ENCODE measurements at regions not wholly inside any gene's neighbourhood (a gene's known extent, or its start where the extent isn't known, plus 50 kb on each side); places are given as distances from the start of the nearest gene placed in this dataset.

DNA sequence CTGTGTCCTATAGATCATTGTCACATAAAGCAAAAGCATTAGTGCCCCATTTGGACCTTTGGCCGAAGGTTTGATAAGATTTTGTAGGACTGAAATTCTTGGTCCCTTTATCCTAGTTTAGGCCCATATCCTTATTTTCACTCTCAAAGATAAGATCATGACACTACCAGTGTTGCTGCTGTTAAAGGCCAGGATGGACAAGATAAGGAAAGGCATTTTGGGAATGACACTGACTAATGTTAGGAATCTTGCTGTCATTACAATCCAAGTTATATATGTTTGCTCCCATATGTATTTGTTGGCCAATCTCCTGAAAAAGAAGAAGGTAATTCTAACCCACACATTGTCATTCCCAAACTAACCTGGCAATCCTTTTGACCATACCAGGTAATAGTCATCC lies 101.3 kb upstream of the VAMP7 start:
- DNase-seq (no peak), ATAC-seq (no peak)
- no peaks in the 10 kb centered on the region for H3K36me3 ChIP-seq (ENCODE audit: low read depth, low read length)
- H3K9ac ChIP-seq (ENCODE audit: low read length): no peak overlapping the region
- no peak overlapping the region for H3K4me2 ChIP-seq (ENCODE audit: low read length)
- no peaks in the 10 kb centered on the region for H3K9me2 ChIP-seq (replicated peaks; ENCODE audit: low read length)
- H3K4me1 ChIP-seq (ENCODE audit: insufficient read depth, low read length): no peaks in the 10 kb centered on the region
- H3F3A ChIP-seq (ENCODE audit: low read length, unreplicated experiment): no peaks in the 10 kb centered on the region
- no peaks in the 10 kb centered on the region for H3K27me3 ChIP-seq (ENCODE audit: low read length)
- H3K79me2 ChIP-seq (ENCODE audit: low read length): no peaks in the 10 kb centered on the region
- no peak overlapping the region for H3K4me3 ChIP-seq (ENCODE audit: low read length)
- intact Hi-C loops (cut with micrococcal nuclease): no loop called here
- TF ChIP-seq EZH2 (IDR thresholded peaks at IDR 0.05; ENCODE audit: low read length, unreplicated experiment): no peak
- TF ChIP-seq, protein P1, sequence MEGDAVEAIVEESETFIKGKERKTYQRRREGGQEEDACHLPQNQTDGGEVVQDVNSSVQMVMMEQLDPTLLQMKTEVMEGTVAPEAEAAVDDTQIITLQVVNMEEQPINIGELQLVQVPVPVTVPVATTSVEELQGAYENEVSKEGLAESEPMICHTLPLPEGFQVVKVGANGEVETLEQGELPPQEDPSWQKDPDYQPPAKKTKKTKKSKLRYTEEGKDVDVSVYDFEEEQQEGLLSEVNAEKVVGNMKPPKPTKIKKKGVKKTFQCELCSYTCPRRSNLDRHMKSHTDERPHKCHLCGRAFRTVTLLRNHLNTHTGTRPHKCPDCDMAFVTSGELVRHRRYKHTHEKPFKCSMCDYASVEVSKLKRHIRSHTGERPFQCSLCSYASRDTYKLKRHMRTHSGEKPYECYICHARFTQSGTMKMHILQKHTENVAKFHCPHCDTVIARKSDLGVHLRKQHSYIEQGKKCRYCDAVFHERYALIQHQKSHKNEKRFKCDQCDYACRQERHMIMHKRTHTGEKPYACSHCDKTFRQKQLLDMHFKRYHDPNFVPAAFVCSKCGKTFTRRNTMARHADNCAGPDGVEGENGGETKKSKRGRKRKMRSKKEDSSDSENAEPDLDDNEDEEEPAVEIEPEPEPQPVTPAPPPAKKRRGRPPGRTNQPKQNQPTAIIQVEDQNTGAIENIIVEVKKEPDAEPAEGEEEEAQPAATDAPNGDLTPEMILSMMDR (conservative IDR thresholded peaks at IDR 0.05; ENCODE audit: low read depth, low read length): no peak
- no peak for TF ChIP-seq EZH2phosphoT487 (IDR thresholded peaks at IDR 0.05; ENCODE audit: borderline replicate concordance, low read length)
- no peaks in the 10 kb centered on the region for H3K9me3 ChIP-seq (ENCODE audit: low read length)
- ChIA-PET POLR2A (ENCODE audit: unreplicated experiment) (no interaction called here), CTCF (no interaction called here)
- no peak overlapping the region for H2AFZ ChIP-seq (ENCODE audit: low read length)
- BruUV-seq (replicated peaks): no TSS peak
- H3K27ac ChIP-seq (ENCODE audit: low read length): no peak overlapping the region
- no peaks in the 10 kb centered on the region for H4K20me1 ChIP-seq (ENCODE audit: low read length)

DNA sequence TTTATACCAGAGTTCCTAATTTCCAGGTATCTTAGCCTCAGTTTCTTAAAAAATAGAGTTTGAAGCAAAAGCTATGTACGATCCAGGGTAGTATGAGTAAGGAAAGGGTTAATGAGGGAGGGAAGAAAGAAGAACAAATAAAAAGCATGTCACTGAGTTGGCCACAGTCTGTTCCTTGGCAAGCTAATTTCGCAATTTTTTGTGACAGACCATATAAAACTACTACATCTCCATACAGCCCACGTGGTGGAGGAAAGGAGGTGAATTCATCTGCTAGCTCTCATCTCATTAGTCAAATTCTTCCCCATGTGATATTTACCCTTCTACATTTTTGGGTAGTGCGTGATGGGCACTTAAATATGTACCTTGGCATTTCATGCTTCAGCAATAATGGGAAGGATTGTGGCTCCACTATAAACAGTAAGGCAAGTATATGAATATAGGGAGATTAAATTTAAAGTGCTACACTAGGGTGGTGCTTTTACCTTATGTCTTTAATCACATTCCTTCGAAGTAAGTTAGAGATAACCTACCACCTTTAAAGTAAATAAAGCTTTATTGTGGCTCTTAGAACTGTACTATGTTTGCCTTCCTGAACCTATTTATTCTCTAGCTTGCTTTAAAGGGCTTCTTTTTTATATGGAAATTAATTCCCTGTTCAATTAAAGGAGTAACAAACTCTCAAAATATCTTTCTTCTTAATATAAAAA lies 102.1 kb upstream of the VAMP7 start:
- ATAC-seq: no peak
- H3F3A ChIP-seq (ENCODE audit: low read length, unreplicated experiment): no peaks in the 10 kb centered on the region
- ChIA-PET CTCF (no interaction called here), POLR2A (ENCODE audit: unreplicated experiment) (no interaction called here)
- H4K20me1 ChIP-seq (ENCODE audit: low read length): no peaks in the 10 kb centered on the region
- DNase-seq: no peak
- H3K4me2 ChIP-seq (ENCODE audit: low read length): no peak overlapping the region
- H3K27ac ChIP-seq (ENCODE audit: low read length): no peak overlapping the region
- H2AFZ ChIP-seq (ENCODE audit: low read length): no peak overlapping the region
- no TSS peak for BruUV-seq (replicated peaks)
- intact Hi-C loops (cut with micrococcal nuclease): no loop called here
- H3K79me2 ChIP-seq (ENCODE audit: low read length): no peaks in the 10 kb centered on the region
- H3K4me1 ChIP-seq (ENCODE audit: insufficient read depth, low read length): no peaks in the 10 kb centered on the region
- no peak overlapping the region for H3K4me3 ChIP-seq (ENCODE audit: low read length)
- no peak overlapping the region for H3K9ac ChIP-seq (ENCODE audit: low read length)
- TF ChIP-seq, protein P1 (conservative IDR thresholded peaks at IDR 0.05; ENCODE audit: low read depth, low read length): no peak
- no peak for TF ChIP-seq EZH2phosphoT487 (IDR thresholded peaks at IDR 0.05; ENCODE audit: borderline replicate concordance, low read length)
- no peak for TF ChIP-seq EZH2 (IDR thresholded peaks at IDR 0.05; ENCODE audit: low read length, unreplicated experiment)
- no peaks in the 10 kb centered on the region for H3K36me3 ChIP-seq (ENCODE audit: low read depth, low read length)
- no peaks in the 10 kb centered on the region for H3K27me3 ChIP-seq (ENCODE audit: low read length)
- H3K9me2 ChIP-seq (replicated peaks; ENCODE audit: low read length): no peaks in the 10 kb centered on the region
- H3K9me3 ChIP-seq (ENCODE audit: low read length): no peaks in the 10 kb centered on the region

DNA sequence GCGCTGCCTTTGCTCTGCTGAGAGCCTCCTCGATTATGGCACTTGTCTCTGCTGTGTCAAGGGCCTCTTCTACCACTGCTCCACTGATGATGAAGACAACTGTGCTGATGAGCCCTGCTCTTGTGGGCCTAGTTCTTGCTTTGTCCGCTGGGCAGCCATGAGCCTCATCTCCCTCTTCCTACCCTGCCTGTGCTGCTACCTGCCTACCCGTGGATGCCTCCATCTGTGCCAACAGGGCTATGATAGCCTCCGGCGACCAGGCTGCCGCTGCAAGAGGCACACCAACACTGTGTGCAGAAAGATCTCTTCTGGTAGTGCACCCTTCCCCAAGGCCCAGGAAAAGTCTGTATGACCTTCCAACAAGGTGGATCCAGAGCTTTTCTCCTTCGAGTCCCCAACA lies 106.8 kb upstream of the VAMP7 start:
- ATAC-seq (no peak), DNase-seq (no peak)
- H4K20me1 ChIP-seq (ENCODE audit: low read length): no peaks in the 10 kb centered on the region
- H3K27me3 ChIP-seq (ENCODE audit: low read length): 0 out of 2 replicates have a peak, but pooled peaks cover 2% of the 10 kb centered on the region
- H2AFZ ChIP-seq (ENCODE audit: low read length): no peak overlapping the region
- no peak for TF ChIP-seq EZH2 (IDR thresholded peaks at IDR 0.05; ENCODE audit: low read length, unreplicated experiment)
- TF ChIP-seq EZH2phosphoT487 (IDR thresholded peaks at IDR 0.05; ENCODE audit: borderline replicate concordance, low read length): no peak
- TF ChIP-seq, protein P1 (conservative IDR thresholded peaks at IDR 0.05; ENCODE audit: low read depth, low read length): no peak
- H3K9me2 ChIP-seq (replicated peaks; ENCODE audit: low read length): no peaks in the 10 kb centered on the region
- H3K9ac ChIP-seq (ENCODE audit: low read length): no peak overlapping the region
- no peaks in the 10 kb centered on the region for H3F3A ChIP-seq (ENCODE audit: low read length, unreplicated experiment)
- H3K36me3 ChIP-seq (ENCODE audit: low read depth, low read length): no peaks in the 10 kb centered on the region
- no peaks in the 10 kb centered on the region for H3K9me3 ChIP-seq (ENCODE audit: low read length)
- intact Hi-C loops (cut with micrococcal nuclease): no loop called here
- no TSS peak for BruUV-seq (replicated peaks)
- ChIA-PET CTCF (no interaction called here), POLR2A (ENCODE audit: unreplicated experiment) (no interaction called here)
- no peaks in the 10 kb centered on the region for H3K4me1 ChIP-seq (ENCODE audit: insufficient read depth, low read length)
- H3K4me3 ChIP-seq (ENCODE audit: low read length): no peak overlapping the region
- no peak overlapping the region for H3K27ac ChIP-seq (ENCODE audit: low read length)
- H3K79me2 ChIP-seq (ENCODE audit: low read length): no peaks in the 10 kb centered on the region
- H3K4me2 ChIP-seq (ENCODE audit: low read length): no peak overlapping the region
